Stimulated activated CD4-positive, alpha-beta T cell treated with anti-CD3 and anti-CD28 coated beads, Interleukin-12 subunit alpha, Interleukin-12 subunit beta, amount 100 ng/mL, for 48 hours (primary cell): ENCODE measurements at regions not wholly inside any gene's neighbourhood (a gene's known extent, or its start where the extent isn't known, plus 50 kb on each side); places are given as distances from the start of the nearest gene placed in this dataset.
"Not testable (repeated sequence)": the region's sequence is repeated elsewhere in the genome, so short reads cannot be mapped to it uniquely, and the experiment has no call there.

ENCODE experiments used
- DNase-seq, 3 donors: peaks; one replicate each; pipeline ENCODE4 v3.0.0-alpha.2; 2020; ENCODE audit warnings: low read depth in 2 of 3, low spot score in 1 of 3

GRCh38 chr18:27585602-27586173 lies 400.6 kb upstream of the CHST9 start:
- DNase-seq = no peak

GRCh38 chr18:27583466-27583865 lies 398.4 kb upstream of the CHST9 start:
- DNase-seq = no peak

GRCh38 chr18:27582760-27583412 lies 397.8 kb upstream of the CHST9 start:
- no peak for DNase-seq

DNA sequence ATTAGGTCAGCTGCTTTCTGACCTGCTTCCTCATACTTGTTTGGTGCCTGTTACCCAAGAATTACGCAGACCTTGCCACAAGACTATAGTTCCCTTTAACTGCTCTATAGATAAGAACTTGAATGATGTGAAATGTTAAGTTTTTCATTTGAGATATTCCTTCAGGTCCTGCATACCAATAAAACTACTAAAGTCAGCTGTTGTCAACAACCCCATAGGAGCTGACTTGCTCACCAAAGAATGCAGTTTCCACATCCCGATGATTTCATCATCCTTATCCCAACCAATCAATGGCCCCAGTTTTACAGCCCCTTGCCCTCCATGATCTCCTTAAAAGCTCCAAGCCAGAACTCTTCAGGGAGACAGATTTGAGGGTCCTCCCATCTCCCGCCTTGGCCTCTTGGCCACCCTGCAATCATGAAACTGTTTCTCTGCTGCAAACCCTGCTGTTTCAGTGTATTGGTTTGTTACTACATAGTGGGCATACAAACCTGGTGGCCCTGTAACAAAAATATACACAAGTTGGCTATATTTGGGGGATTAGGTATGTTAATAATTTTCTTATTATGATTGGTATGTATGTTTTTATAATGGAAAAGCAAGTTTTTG lies 396.3 kb upstream of the CHST9 start:
- no peak for DNase-seq

GRCh38 chr18:27579364-27579763 lies 394.3 kb upstream of the CHST9 start:
- DNase-seq = no peak

DNA sequence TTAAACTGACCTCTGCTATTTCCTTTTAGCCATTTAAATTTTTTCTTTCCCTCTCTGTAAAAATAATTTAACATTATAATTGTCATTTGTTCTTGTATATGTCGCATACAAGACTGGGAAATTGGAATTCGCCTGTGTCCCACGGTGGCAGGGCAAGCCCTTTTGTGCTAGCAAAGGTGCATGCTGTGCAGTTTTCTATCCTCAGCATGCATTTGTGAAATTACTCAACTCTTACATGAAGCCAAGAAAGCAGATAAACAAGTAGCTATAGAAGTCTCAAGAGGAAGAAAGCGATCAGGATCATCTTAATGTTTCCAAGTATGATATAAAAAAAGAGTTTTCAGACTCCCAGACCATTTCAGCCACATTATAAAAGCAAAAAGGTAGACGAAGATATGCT lies 392.6 kb upstream of the CHST9 start:
- DNase-seq = no peak

GRCh38 chr18:27577265-27577664 lies 392.2 kb upstream of the CHST9 start:
- no peak for DNase-seq

- DNase-seq = no peak
These were observed 382.3 kb upstream of the CHST9 start for GRCh38 chr18:27567434-27567833.

- DNase-seq = no peak
These were observed 379.0 kb upstream of the CHST9 start for GRCh38 chr18:27564066-27564465.

DNA sequence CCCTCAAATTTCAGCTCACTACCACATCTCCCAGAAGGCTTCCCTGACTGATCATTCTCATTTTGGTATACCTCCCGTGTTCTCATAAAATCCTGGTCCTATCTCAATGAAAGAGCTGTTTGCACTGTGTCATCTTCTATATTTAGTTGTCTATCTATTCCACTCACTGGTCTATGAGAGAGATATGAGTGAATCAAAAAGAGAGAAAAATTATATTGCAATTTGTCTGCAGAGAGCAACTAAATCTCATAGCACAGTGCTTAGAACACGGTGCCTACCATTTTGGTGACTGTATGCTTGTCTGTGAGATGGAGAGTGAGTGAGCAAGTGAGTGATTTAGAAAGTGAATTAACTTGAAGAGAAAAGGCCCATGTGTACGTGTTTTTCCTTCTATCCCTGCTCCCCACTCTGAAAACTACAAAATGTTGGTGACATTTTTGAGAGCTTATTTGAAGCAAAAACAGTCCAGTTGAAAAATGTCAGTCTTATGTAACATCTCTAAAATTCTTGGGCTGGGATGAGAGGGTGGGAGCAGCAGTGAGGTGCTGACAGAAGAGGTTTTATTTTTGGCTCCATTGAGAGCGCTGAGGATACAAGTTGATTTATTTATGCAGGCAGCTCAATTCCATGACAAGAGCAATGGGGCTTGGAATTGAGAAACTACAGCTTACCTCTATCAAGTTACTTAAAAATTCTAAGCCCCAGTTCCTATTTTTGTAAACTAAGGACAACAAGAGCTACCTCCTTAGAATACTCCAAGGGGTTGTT lies 373.5 kb upstream of the CHST9 start:
- no peak for DNase-seq

GRCh38 chr18:27556741-27557140 lies 371.6 kb upstream of the CHST9 start:
- DNase-seq = no peak

- no peak for DNase-seq
These were observed 364.4 kb upstream of the CHST9 start for GRCh38 chr18:27549335-27550039.

- DNase-seq = no peak
These were observed 361.9 kb upstream of the CHST9 start for GRCh38 chr18:27546991-27547390.

DNA sequence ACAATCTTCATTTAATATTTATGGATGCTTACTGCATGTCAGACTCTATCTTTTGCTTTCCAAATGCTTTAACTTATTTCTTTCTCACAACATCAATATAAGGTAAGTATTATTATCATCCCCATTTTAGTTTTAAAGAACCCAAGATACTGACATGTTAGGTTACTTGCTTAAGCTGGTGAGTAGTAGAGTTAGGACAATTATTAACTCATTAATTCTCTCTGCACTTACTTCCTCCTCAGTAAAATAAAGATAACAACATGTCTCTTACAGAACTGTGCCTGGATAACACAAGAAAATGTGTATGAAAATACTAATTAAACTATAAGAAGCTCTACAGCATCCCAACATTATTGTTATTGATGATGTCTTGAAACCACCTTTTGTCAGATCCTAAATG lies 359.1 kb upstream of the CHST9 start:
- DNase-seq = no peak

DNA sequence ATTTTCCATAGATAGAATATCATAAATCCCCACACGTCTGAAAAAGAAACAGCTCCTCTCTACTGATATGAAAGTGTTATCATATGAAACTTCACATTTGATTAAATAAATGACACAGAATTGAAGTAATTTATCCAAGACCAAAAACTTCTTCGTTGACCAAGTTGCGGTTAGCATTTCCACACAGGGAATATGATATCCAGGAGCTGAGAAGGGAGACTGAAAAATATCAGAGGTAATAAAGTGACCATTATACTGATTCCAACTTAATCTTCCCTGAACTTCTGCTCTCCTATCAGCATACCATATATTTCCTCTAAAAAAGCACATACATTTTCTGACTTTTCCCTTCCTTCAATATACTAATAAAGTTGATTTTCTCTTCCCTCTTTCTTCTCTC lies 356.2 kb upstream of the CHST9 start:
- DNase-seq = no peak

- DNase-seq = no peak
These were observed 355.0 kb upstream of the CHST9 start for GRCh38 chr18:27540111-27540510.

DNA sequence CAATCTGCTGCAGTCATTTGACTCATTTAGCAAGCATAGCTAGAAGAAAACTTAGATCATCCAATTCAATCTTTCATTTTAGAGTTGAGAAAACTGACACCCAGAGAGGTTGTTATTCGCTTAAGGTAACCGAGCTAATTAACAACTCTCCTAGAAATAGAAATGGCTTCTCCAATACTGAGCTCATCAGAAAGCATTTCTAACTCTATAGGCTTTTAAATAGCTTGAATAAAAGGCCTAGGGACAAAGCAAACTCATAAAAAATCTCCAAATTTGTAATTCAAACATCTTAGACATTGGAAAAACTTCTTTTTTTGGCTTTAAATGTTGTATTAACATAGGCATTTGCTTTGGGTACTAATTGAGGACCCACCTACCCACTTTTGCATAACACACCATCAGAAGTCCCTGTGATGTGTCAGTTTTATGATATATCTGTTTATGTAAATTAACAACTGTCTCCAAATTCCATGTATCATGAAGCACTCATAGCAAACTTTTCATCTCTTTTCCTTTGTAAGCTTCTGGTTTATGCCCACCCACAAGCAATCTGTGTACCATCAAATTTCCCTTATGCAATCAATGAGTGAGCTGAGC lies 343.9 kb upstream of the CHST9 start:
- no peak for DNase-seq

DNA sequence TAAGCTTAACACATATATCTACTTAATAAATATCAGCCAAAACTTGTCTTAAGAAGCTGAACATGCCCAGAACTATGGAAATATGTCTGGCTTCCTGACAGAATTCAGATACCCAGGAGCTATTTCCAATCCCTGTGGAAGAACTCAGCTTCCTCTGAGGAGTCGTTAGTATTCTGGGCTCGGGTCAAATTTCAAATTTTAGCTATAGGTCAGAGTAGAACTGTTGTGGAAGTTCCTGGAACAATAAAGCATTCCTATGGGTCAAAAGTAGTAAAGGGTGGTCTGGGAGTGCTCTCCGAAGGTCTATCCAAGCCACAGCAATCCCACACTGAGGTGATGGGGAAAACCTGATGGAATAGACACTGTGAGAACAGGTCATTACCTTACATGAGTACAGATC lies 342.7 kb upstream of the CHST9 start:
- no peak for DNase-seq

DNA sequence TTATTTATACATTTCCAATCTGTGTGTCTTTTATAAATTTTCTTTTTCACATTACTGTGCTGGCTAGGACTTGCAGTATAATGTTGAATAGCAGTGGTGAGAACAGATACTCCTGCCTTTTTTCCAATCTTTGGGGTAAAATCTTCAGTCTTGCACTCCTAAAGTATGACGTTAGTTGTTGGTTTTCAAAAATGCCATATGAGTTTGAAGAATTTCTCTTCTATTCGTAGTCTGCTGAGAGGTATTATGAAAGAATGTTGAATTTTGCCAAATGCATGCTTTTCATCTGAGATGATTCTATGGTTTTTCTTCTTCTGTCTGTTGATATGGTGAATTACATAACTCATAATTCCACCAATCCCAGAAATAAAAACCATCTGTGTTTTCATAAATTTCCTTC lies 335.3 kb upstream of the CHST9 start:
- DNase-seq = no peak

GRCh38 chr18:27510036-27510633 lies 325.0 kb upstream of the CHST9 start:
- not testable (repeated sequence) for DNase-seq

DNA sequence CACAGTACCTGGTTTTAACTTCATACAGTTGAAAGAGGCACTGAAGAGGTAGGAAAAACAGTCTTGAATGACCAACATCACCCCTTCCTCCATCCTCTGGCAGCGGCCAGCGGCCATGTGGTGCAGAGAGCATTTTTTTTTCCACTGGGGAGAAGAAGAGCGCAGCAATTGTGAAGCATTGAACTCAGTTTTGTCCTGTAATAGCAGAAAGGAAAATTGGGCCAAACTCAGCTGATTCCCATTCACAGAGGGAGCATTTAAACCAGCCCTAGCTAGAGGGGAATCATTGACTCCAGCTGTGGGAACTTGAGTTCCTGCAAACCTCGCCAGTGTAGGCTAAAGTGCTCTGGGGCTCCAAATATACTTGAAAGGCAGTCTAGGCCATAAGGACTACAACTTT lies 316.6 kb upstream of the CHST9 start:
- DNase-seq = no peak
